CD14-positive monocyte (primary cell): ENCODE measurements at regions not wholly inside any gene's neighbourhood (a gene's known extent, or its start where the extent isn't known, plus 50 kb on each side); places are given as distances from the start of the nearest gene placed in this dataset.

ENCODE experiments used
- DNase-seq, 3 donors: peaks; one replicate each; pipeline ENCODE4 v3.0.0-alpha.2; 2011 to 2022
- H2AFZ ChIP-seq: 2 replicates; pipeline ENCODE4 v1.6.0; 2012; ENCODE audit warnings: mild to moderate bottlenecking, low read depth, low read length, inconsistent platforms; ENCODE audit not compliant: insufficient read depth, poor library complexity, severe bottlenecking
- H3K27ac ChIP-seq, 2 donors: 1 replicate in 1 of 2; 2 replicates in 1 of 2; pipeline ENCODE4 v1.5.1; 2012 to 2013; ENCODE audit warnings: low read length in 2 of 2, control low read depth in 1 of 2, inconsistent platforms in 1 of 2, low read depth in 1 of 2, mild to moderate bottlenecking in 1 of 2
- H3K27me3 ChIP-seq, 2 donors: one replicate each; pipeline versions ENCODE4 v1.6.0 to v1.6.1; 2011 to 2013; ENCODE audit warnings: low read length in 2 of 2; ENCODE audit not compliant: control insufficient read depth in 2 of 2, insufficient read depth in 2 of 2
- H3K36me3 ChIP-seq, 2 donors: replicated peaks in 1 of 2; 1 replicate in 1 of 2; 2 replicates in 1 of 2; pipeline versions ENCODE4 v1.5.1 to v1.6.1; 2012 to 2013; ENCODE audit warnings: low read length in 2 of 2, control low read depth in 1 of 2, inconsistent platforms in 1 of 2, mild to moderate bottlenecking in 1 of 2; ENCODE audit not compliant: insufficient read depth in 2 of 2, control insufficient read depth in 1 of 2
- H3K4me1 ChIP-seq, 2 donors: 1 replicate in 1 of 2; 2 replicates in 1 of 2; pipeline versions ENCODE4 v1.5.1 to v1.6.1; 2012 to 2013; ENCODE audit warnings: low read length in 2 of 2, control low read depth in 1 of 2, inconsistent platforms in 1 of 2, mild to moderate bottlenecking in 1 of 2, moderate library complexity in 1 of 2; ENCODE audit not compliant: insufficient read depth in 2 of 2, control insufficient read depth in 1 of 2
- H3K4me2 ChIP-seq: replicated peaks from 2 replicates; pipeline ENCODE3; 2012; ENCODE audit warnings: low read length, moderate library complexity, mild to moderate bottlenecking; ENCODE audit not compliant: poor library complexity, severe bottlenecking; ENCODE audit errors: extremely low read depth
- H3K4me3 ChIP-seq, 3 experiments: fragments of 200-600 bp in 1 of 3; sonication (generic) in 1 of 3; replicated peaks in 1 of 3; 1 replicate in 2 of 3; 2 replicates in 1 of 3; pipeline ENCODE4 v1.5.1; 2011 to 2013; ENCODE audit warnings: low read length in 3 of 3, mild to moderate bottlenecking in 3 of 3, control low read depth in 2 of 3, low read depth in 2 of 3, inconsistent platforms in 1 of 3, moderate library complexity in 1 of 3
- H3K79me2 ChIP-seq: 2 replicates; pipeline ENCODE4 v1.6.0; 2012; ENCODE audit warnings: mild to moderate bottlenecking, control low read depth, inconsistent platforms, low read length, moderate library complexity; ENCODE audit not compliant: insufficient read depth
- H3K9ac ChIP-seq: 2 replicates; pipeline ENCODE4 v1.6.0; 2017; ENCODE audit warnings: low read length, mild to moderate bottlenecking; ENCODE audit not compliant: insufficient read depth, poor library complexity, severe bottlenecking
- H3K9me3 ChIP-seq, 2 donors: replicated peaks in 1 of 2; 1 replicate in 1 of 2; 2 replicates in 1 of 2; pipeline versions ENCODE4 v1.5.1 to v1.6.1; 2012 to 2013; ENCODE audit warnings: low read length in 2 of 2, control low read depth in 1 of 2; ENCODE audit not compliant: control insufficient read depth in 1 of 2, insufficient read depth in 1 of 2
- H4K20me1 ChIP-seq: 2 replicates; pipeline ENCODE4 v1.6.0; 2012; ENCODE audit warnings: mild to moderate bottlenecking, low read length, control low read depth, moderate library complexity; ENCODE audit not compliant: insufficient read depth
- H3K27ac Mint-ChIP-seq, 7 donors: one replicate each; pipeline ENCODE4 v1.8.0; 2020; ENCODE audit warnings: mild to moderate bottlenecking in 7 of 7, mixed read lengths in 7 of 7, moderate library complexity in 6 of 7, inconsistent platforms in 2 of 7
- H3K27me3 Mint-ChIP-seq, 3 donors: one replicate each; pipeline ENCODE4 v1.8.0; 2021 to 2022; ENCODE audit warnings: low read depth in 3 of 3, mild to moderate bottlenecking in 3 of 3, mixed read lengths in 3 of 3, moderate library complexity in 3 of 3, inconsistent platforms in 1 of 3
- H3K36me3 Mint-ChIP-seq, 2 donors: one replicate each; pipeline ENCODE4 v1.8.0; 2020; ENCODE audit warnings: mixed read lengths in 2 of 2, inconsistent platforms in 1 of 2, mild to moderate bottlenecking in 1 of 2
- H3K4me1 Mint-ChIP-seq: one replicate; pipeline ENCODE4 v1.8.0; 2020; ENCODE audit warnings: mild to moderate bottlenecking, mixed read lengths
- H3K4me3 Mint-ChIP-seq, 2 donors: one replicate each; pipeline ENCODE4 v1.8.0; 2020; ENCODE audit warnings: mild to moderate bottlenecking in 2 of 2, mixed read lengths in 2 of 2, moderate library complexity in 1 of 2
- H3K9me3 Mint-ChIP-seq, 7 donors: one replicate each; pipeline ENCODE4 v1.8.0; 2020 to 2022; ENCODE audit warnings: mixed read lengths in 7 of 7, mild to moderate bottlenecking in 6 of 7, moderate library complexity in 6 of 7, inconsistent platforms in 2 of 7
- whole genome bisulfite sequencing: methylation state at CpG from one replicate; pipeline ENCODE4 v1.1.5; 2013; ENCODE audit warnings: missing lambda C conversion rate; ENCODE audit not compliant: insufficient coverage; 5-methylcytosine and 5-hydroxymethylcytosine counted together
- intact Hi-C, 2 donors: fragments of 100-400 bp; cut with micrococcal nuclease; formaldehyde crosslinking; loops; one replicate each; pipeline versions ENCODE4 v1.15.0 to v1.15.1; 2023
- TF ChIP-seq, protein P1 (sequence below): fragments of 200-600 bp; IDR thresholded peaks from one replicate; pipeline ENCODE4 v1.8.0; 2022; ENCODE audit warnings: antibody characterized with exemption, mild to moderate bottlenecking

GRCh38 chr22:48361099-48361639 is 1466.5 kb downstream of the BRD1 start:
- Histone ChIP-seq H3K4me2 (no peak overlapping the region), H3K36me3 (no peaks in the 10 kb centered on the region), H3K9ac (no peak overlapping the region), H3K4me1 (no peaks in the 10 kb centered on the region), H3K4me3 (no peak overlapping the region), H3K79me2 (no peaks in the 10 kb centered on the region), H3K27me3 (no peaks in the 10 kb centered on the region), H2AFZ (no peak overlapping the region), H3K9me3 (peaks cover 0 to 5% of the 10 kb centered on the region in 2 donors), H3K27ac (no peak overlapping the region), H4K20me1 (no peaks in the 10 kb centered on the region)
- H3K27ac Mint-ChIP-seq, result no peak overlapping the region
- no peak for DNase-seq
- no peaks in the 10 kb centered on the region for H3K36me3 Mint-ChIP-seq
- WGBS, result 95% methylated on average over 1 of the region's 1 CpG
- no peak overlapping the region for H3K4me3 Mint-ChIP-seq
- peaks cover 0 to 2% (median 0%) of the 10 kb centered on the region in 7 donors for H3K9me3 Mint-ChIP-seq
- TF ChIP-seq, protein P1, sequence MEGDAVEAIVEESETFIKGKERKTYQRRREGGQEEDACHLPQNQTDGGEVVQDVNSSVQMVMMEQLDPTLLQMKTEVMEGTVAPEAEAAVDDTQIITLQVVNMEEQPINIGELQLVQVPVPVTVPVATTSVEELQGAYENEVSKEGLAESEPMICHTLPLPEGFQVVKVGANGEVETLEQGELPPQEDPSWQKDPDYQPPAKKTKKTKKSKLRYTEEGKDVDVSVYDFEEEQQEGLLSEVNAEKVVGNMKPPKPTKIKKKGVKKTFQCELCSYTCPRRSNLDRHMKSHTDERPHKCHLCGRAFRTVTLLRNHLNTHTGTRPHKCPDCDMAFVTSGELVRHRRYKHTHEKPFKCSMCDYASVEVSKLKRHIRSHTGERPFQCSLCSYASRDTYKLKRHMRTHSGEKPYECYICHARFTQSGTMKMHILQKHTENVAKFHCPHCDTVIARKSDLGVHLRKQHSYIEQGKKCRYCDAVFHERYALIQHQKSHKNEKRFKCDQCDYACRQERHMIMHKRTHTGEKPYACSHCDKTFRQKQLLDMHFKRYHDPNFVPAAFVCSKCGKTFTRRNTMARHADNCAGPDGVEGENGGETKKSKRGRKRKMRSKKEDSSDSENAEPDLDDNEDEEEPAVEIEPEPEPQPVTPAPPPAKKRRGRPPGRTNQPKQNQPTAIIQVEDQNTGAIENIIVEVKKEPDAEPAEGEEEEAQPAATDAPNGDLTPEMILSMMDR, result no peak
- intact Hi-C loops, result no loop called here
- H3K4me1 Mint-ChIP-seq, result no peaks in the 10 kb centered on the region
- H3K27me3 Mint-ChIP-seq, result peaks cover 0 to 2% (median 2%) of the 10 kb centered on the region in 3 donors

DNA sequence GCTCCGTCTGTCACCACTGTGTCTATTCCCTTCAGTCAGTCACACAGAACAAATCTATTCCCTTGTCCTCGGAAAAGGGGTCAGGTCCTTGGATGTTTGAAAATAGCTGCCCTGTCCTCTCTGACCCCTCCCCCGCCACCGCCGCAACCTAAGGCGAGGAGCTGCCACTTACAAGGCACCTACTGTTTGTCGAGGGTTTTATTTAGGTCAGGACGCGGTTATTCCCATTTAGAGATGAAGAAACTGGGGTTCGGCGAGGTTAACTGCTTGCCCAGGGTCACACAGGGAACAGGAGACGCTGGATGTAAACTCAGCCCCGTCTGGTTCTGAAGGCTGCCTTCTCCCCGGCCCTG is 1468.1 kb downstream of the BRD1 start:
- Mint-ChIP-seq H3K9me3 (peaks cover 0 to 2% (median 0%) of the 10 kb centered on the region in 7 donors), H3K36me3 (no peaks in the 10 kb centered on the region), H3K4me3 (no peak overlapping the region), H3K27me3 (peaks cover 0 to 2% (median 2%) of the 10 kb centered on the region in 3 donors), H3K4me1 (no peaks in the 10 kb centered on the region), H3K27ac (no peak overlapping the region)
- no peaks in the 10 kb centered on the region for H3K36me3 ChIP-seq
- H2AFZ ChIP-seq, result no peak overlapping the region
- DNase-seq, result no peak
- no peak overlapping the region for H3K4me3 ChIP-seq
- no peaks in the 10 kb centered on the region for H3K4me1 ChIP-seq
- H3K27ac ChIP-seq, result no peak overlapping the region
- H3K4me2 ChIP-seq, result no peak overlapping the region
- H3K9ac ChIP-seq, result no peak overlapping the region
- intact Hi-C loops, result no loop called here
- H3K79me2 ChIP-seq, result no peaks in the 10 kb centered on the region
- TF ChIP-seq, protein P1, result no peak
- no peaks in the 10 kb centered on the region for H3K27me3 ChIP-seq
- H3K9me3 ChIP-seq, result peaks cover 0 to 5% of the 10 kb centered on the region in 2 donors
- H4K20me1 ChIP-seq, result no peaks in the 10 kb centered on the region
- WGBS, result 91% methylated on average over 13 of the region's 14 CpGs
